ENCODE measurements at regions not wholly inside any gene's neighbourhood (a gene's known extent, or its start where the extent isn't known, plus 50 kb on each side); places are given as distances from the start of the nearest gene placed in this dataset.
"Not testable (repeated sequence)": the region's sequence is repeated elsewhere in the genome, so short reads cannot be mapped to it uniquely, and the experiment has no call there.

- not testable (repeated sequence) for DNase-seq
Measured at GRCh38 chr2:111480633-111481032, 359.9 kb downstream of the BCL2L11 start.

GRCh38 chr2:111481219-111481618 is 360.5 kb downstream of the BCL2L11 start:
- DNase-seq: not testable (repeated sequence)

- DNase-seq: peak in 1 of 5 donors; percentile 48
Measured at GRCh38 chr2:111482987-111483679, 362.4 kb downstream of the BCL2L11 start.

GRCh38 chr2:111484097-111484496 is 363.4 kb downstream of the BCL2L11 start:
- DNase-seq: not testable (repeated sequence)

GRCh38 chr2:111485895-111486294 is 365.2 kb downstream of the BCL2L11 start:
- DNase-seq: peak in 1 of 5 donors; percentile 29

- not testable (repeated sequence) for DNase-seq
Measured at GRCh38 chr2:111488451-111488850, 367.7 kb downstream of the BCL2L11 start.

- DNase-seq: not testable (repeated sequence)
Measured at GRCh38 chr2:111489460-111489859, 368.7 kb downstream of the BCL2L11 start.

GRCh38 chr2:111491181-111491580 is 370.5 kb downstream of the BCL2L11 start:
- DNase-seq: not testable (repeated sequence)

- DNase-seq: not testable (repeated sequence)
Measured at GRCh38 chr2:111491614-111492013, 370.9 kb downstream of the BCL2L11 start.

GRCh38 chr2:111492995-111493719 is 372.4 kb downstream of the BCL2L11 start:
- not testable (repeated sequence) for DNase-seq

GRCh38 chr2:111493720-111494078 is 373.0 kb downstream of the BCL2L11 start:
- peak in 1 of 5 donors; percentile 42 for DNase-seq

GRCh38 chr2:111494288-111494980 is 373.7 kb downstream of the BCL2L11 start:
- not testable (repeated sequence) for DNase-seq

GRCh38 chr2:111494981-111495315 is 374.2 kb downstream of the BCL2L11 start:
- DNase-seq: not testable (repeated sequence)

- not testable (repeated sequence) for DNase-seq
Measured at GRCh38 chr2:111495636-111496035, 374.9 kb downstream of the BCL2L11 start.

GRCh38 chr2:111496176-111496575 is 375.5 kb downstream of the BCL2L11 start:
- not testable (repeated sequence) for DNase-seq

GRCh38 chr2:111496860-111497259 is 376.1 kb downstream of the BCL2L11 start:
- DNase-seq: not testable (repeated sequence)

- DNase-seq: not testable (repeated sequence)
Measured at GRCh38 chr2:111497270-111497669, 376.6 kb downstream of the BCL2L11 start.

- DNase-seq: not testable (repeated sequence)
Measured at GRCh38 chr2:111500536-111501062, 379.9 kb downstream of the BCL2L11 start.

GRCh38 chr2:111503844-111504570 is 380.0 kb downstream of the ANAPC1 start:
- DNase-seq: not testable (repeated sequence)

GRCh38 chr2:111504571-111504942 is 379.4 kb downstream of the ANAPC1 start:
- not testable (repeated sequence) for DNase-seq

GRCh38 chr2:111505267-111505666 is 378.7 kb downstream of the ANAPC1 start:
- DNase-seq: not testable (repeated sequence)

- DNase-seq: peak in 1 of 5 donors; percentile 74
Measured at GRCh38 chr2:111506936-111507335, 377.1 kb downstream of the ANAPC1 start.

Measured in T-helper 1 cell (primary cell).